ENCODE measurements at regions not wholly inside any gene's neighbourhood (a gene's known extent, or its start where the extent isn't known, plus 50 kb on each side); places are given as distances from the start of the nearest gene placed in this dataset.

GRCh38 chr1:25017436-25018109 is 87.5 kb upstream of the RUNX3 start:
- TF ChIP-seq CTCF (IDR thresholded peaks at IDR 0.05) (no peak), POLR2A (IDR thresholded peaks at IDR 0.05) (no peak)
